IMR-90 (cell line): ENCODE measurements at regions not wholly inside any gene's neighbourhood (a gene's known extent, or its start where the extent isn't known, plus 50 kb on each side); places are given as distances from the start of the nearest gene placed in this dataset.

ENCODE experiments used
- ATAC-seq: fragments of 200-7000 bp; cut with Tn5 transposase; 2 replicates; pipeline ENCODE4 v1.9.1; 2020; ENCODE audit warnings: low read depth, mild to moderate bottlenecking, moderate library complexity
- BruUV-seq: library from RNA; stranded (reverse); fragments of 400-500 nt; replicated peaks from 2 replicates; lab custom pipeline; 2021; lab: Mats Ljungman, UMichigan
- CTCF ChIA-PET: fragments of 300-600 bp; formaldehyde crosslinking; extraction: SDS; loops from one replicate; lab custom pipeline; 2021; ENCODE audit warnings: antibody characterized with exemption; lab: Yijun Ruan, JAX
- POLR2A ChIA-PET: fragments of 300-600 bp; sonication (Branson Sonifier 250); formaldehyde crosslinking; loops from one replicate; lab custom pipeline; 2022; ENCODE audit warnings: antibody characterized with exemption; ENCODE audit not compliant: unreplicated experiment; lab: Charles Lee
- DNase-seq: peaks from one replicate; pipeline ENCODE4 v3.0.0; 2013
- H2AFZ ChIP-seq: replicated peaks from 2 replicates; pipeline ENCODE3; 2013; ENCODE audit warnings: low read length, mild to moderate bottlenecking; ENCODE audit not compliant: poor library complexity
- H2AK5ac ChIP-seq: 2 replicates; pipeline ENCODE4 v1.6.1; 2013; ENCODE audit warnings: low read depth, low read length, inconsistent platforms
- H2AK9ac ChIP-seq: replicated peaks from 2 replicates; pipeline ENCODE3; 2013; ENCODE audit warnings: mild to moderate bottlenecking, low read depth, low read length, moderate library complexity; ENCODE audit not compliant: poor library complexity
- H2BK120ac ChIP-seq: 2 replicates; pipeline ENCODE4 v1.6.1; 2013; ENCODE audit warnings: low read depth, low read length, inconsistent platforms
- H2BK15ac ChIP-seq: 3 replicates; pipeline ENCODE4 v1.6.1; 2013; ENCODE audit warnings: low read depth, low read length, inconsistent platforms
- H2BK20ac ChIP-seq: 2 replicates; pipeline ENCODE4 v1.6.1; 2013; ENCODE audit warnings: low read depth, mild to moderate bottlenecking, inconsistent platforms, low read length, moderate library complexity
- H2BK5ac ChIP-seq: 2 replicates; pipeline ENCODE4 v1.6.1; 2013; ENCODE audit warnings: mild to moderate bottlenecking, low read depth, low read length, inconsistent platforms; ENCODE audit not compliant: poor library complexity, severe bottlenecking
- H3K14ac ChIP-seq: replicated peaks from 2 replicates; pipeline ENCODE4 v1.6.1; 2013; ENCODE audit warnings: low read depth, low read length, inconsistent platforms
- H3K18ac ChIP-seq: 2 replicates; pipeline ENCODE4 v1.6.1; 2013; ENCODE audit warnings: low read depth, low read length, control low read depth
- H3K23ac ChIP-seq: 2 replicates; pipeline ENCODE4 v1.6.1; 2013; ENCODE audit warnings: low read depth, low read length, inconsistent platforms
- H3K27ac ChIP-seq: 2 replicates; pipeline ENCODE4 v1.5.1; 2013; ENCODE audit warnings: mild to moderate bottlenecking, control low read depth, low read length; ENCODE audit not compliant: insufficient read depth
- H3K27me3 ChIP-seq: 2 replicates; pipeline ENCODE4 v1.6.1; 2013; ENCODE audit warnings: low read length; ENCODE audit not compliant: control insufficient read depth, insufficient read depth
- H3K36me3 ChIP-seq: 2 replicates; pipeline ENCODE4 v1.6.1; 2013; ENCODE audit warnings: low read length, mixed read lengths; ENCODE audit not compliant: control insufficient read depth, insufficient read depth
- H3K4ac ChIP-seq: 2 replicates; pipeline ENCODE4 v1.6.1; 2013; ENCODE audit warnings: low read depth, low read length, inconsistent platforms
- H3K4me1 ChIP-seq: 2 replicates; pipeline ENCODE4 v1.6.1; 2013; ENCODE audit warnings: low read length, mixed read lengths; ENCODE audit not compliant: control insufficient read depth, insufficient read depth
- H3K4me2 ChIP-seq: 2 replicates; pipeline ENCODE4 v1.6.1; 2013; ENCODE audit warnings: low read depth, mild to moderate bottlenecking, control low read depth, low read length, moderate library complexity
- H3K4me3 ChIP-seq: 2 replicates; pipeline ENCODE4 v1.5.1; 2013; ENCODE audit warnings: low read depth, mild to moderate bottlenecking, control low read depth, low read length, moderate library complexity; ENCODE audit not compliant: insufficient read depth
- H3K56ac ChIP-seq: 2 replicates; pipeline ENCODE4 v1.6.1; 2013; ENCODE audit warnings: low read length, inconsistent platforms; ENCODE audit not compliant: insufficient read depth; ENCODE audit errors: extremely low read depth
- H3K79me1 ChIP-seq, 2 experiments: 2 replicates each; pipeline ENCODE4 v1.6.1; 2013; ENCODE audit warnings: low read length in 2 of 2, inconsistent platforms in 1 of 2, low read depth in 1 of 2
- H3K9ac ChIP-seq: 2 replicates; pipeline ENCODE4 v1.6.1; 2013; ENCODE audit warnings: low read depth, low read length, control low read depth
- H3K9me1 ChIP-seq: 2 replicates; pipeline ENCODE4 v1.6.1; 2013; ENCODE audit warnings: low read length, inconsistent platforms; ENCODE audit not compliant: insufficient read depth
- H3K9me3 ChIP-seq: 2 replicates; pipeline ENCODE4 v1.6.1; 2013; ENCODE audit warnings: low read length; ENCODE audit not compliant: control insufficient read depth, insufficient read depth
- H4K20me1 ChIP-seq: 2 replicates; pipeline ENCODE4 v1.6.1; 2013; ENCODE audit warnings: low read length, inconsistent platforms; ENCODE audit not compliant: insufficient read depth
- H4K5ac ChIP-seq: 2 replicates; pipeline ENCODE4 v1.6.1; 2013; ENCODE audit warnings: mild to moderate bottlenecking, low read depth, low read length, control low read depth
- H4K8ac ChIP-seq, 2 experiments: 2 replicates each; pipeline ENCODE4 v1.6.1; 2013; ENCODE audit warnings: low read depth in 2 of 2, low read length in 2 of 2, control low read depth in 1 of 2, inconsistent platforms in 1 of 2
- H4K91ac ChIP-seq: 2 replicates; pipeline ENCODE4 v1.6.1; 2013; ENCODE audit warnings: low read depth, low read length, inconsistent platforms; ENCODE audit not compliant: insufficient read depth
- BHLHE40 ChIP-seq: fragments of 150-350 bp; IDR thresholded peaks from 2 replicates; pipeline ENCODE4 v1.6.1; 2016; ENCODE audit warnings: mild to moderate bottlenecking, low read depth, low read length
- FOS ChIP-seq: fragments of 150-350 bp; IDR thresholded peaks from 2 replicates; pipeline ENCODE4 v1.6.1; 2016; ENCODE audit warnings: low read depth, low read length
- RAD21 ChIP-seq: IDR thresholded peaks from 2 replicates; pipeline ENCODE4 v1.6.1; 2012; ENCODE audit warnings: low read length, improper control_type of control experiment
- WGBS, 2 experiments: methylation state at CpG; one replicate each; pipeline versions ENCODE4 v1.1.5 to v1.1.7; 2013; ENCODE audit warnings: missing lambda C conversion rate in 2 of 2; ENCODE audit not compliant: insufficient read length in 1 of 2; ENCODE audit errors: extremely low coverage in 2 of 2; 5-methylcytosine and 5-hydroxymethylcytosine counted together
- dilution Hi-C: fragments of 300-500 bp; cut with HindIII; formaldehyde crosslinking; loops from one replicate; pipeline ENCODE4 v1.14.3; 2018; ENCODE audit warnings: low sequenced_read_pairs; ENCODE audit not compliant: unreplicated experiment
- in situ Hi-C: fragments of 300-500 bp; cut with MboI; formaldehyde crosslinking; loops from 3 replicates; pipeline ENCODE4 v1.14.3; 2019; ENCODE audit warnings: low sequenced_read_pairs, inconsistent platforms, mixed read lengths
- intact Hi-C: fragments of 100-400 bp; cut with micrococcal nuclease; formaldehyde crosslinking; loops from 2 replicates; pipeline ENCODE4 v1.10.0; 2022

DNA sequence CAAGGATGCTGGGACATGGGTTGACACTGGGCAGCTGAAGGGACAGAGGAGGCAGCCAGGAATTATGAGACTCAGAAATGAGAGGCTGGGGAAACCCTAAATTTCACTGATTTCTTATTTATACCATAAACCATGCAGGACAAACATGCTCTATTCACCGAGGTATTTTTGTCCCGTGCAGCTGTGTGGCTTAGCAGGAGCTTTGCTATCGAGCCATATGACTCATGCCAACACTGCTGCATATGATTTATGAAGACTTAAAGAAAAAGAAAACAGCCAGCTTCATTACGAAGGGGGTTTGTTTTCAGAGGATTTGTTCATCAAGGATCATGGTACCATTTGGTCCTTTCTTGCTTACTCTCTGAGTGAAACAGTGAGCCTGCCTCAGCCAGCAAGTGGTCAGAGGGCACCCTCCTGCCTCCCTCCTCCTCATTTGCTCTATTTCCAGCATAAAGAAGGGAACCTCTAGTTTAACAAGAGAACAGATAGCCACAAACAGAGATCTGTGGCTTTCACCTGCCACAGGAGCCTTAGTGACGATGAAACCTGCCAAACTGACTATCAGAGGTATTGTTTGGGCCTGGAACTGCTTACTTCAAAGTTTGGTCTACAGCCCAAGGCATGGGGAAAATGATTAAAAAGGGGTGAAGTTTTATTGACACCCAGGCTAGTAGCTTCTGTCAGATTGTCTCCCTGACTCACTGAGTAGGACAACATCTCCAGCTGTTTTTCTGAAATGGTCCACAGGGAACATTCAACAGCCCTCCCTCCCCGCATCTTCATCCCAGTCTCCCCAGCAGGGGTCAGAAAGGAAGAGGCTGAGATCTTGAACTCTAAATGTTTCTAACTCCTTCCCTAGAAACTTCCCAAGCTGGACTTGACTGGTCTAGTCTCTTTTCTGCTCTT lies 80.1 kb upstream of the MAML3 start:
- Histone ChIP-seq H3K9me1 (peaks cover 26% of the 10 kb centered on the region), H3K9ac (no peak overlapping the region), H4K20me1 (no peaks in the 10 kb centered on the region), H3K56ac (peak overlapping the region; percentile 47; the same call in 1 of the 2 replicates), H2BK20ac (peak overlapping the region; percentile 83), H3K79me1 (no peaks in the 10 kb centered on the region), H2AFZ (peak overlapping the region; percentile 73), H4K8ac (peak overlapping the region in 1 of 2 experiments; percentile 68; a peak in 2 of 4 replicates), H3K27ac (peak overlapping the region; percentile 48; the same call in 1 of the 2 replicates), H3K36me3 (no peaks in the 10 kb centered on the region), H2BK5ac (peak overlapping the region; percentile 56), H3K4me2 (peak overlapping the region; percentile 30), H2AK9ac (peak overlapping the region; percentile 59), H3K23ac (peak overlapping the region; percentile 64), H2BK15ac (peak overlapping the region; percentile 51; the same call in 1 of the 3 replicates), H3K4me1 (peaks cover 28% of the 10 kb centered on the region), H4K91ac (peak overlapping the region; percentile 17; the same call in 1 of the 2 replicates), H3K27me3 (no peaks in the 10 kb centered on the region), H3K18ac (peak overlapping the region; percentile 91), H2BK120ac (peak overlapping the region; percentile 84), H3K9me3 (no peaks in the 10 kb centered on the region), H3K4me3 (no peak overlapping the region), H2AK5ac (peak overlapping the region; percentile 54; the same call in 1 of the 2 replicates), H3K4ac (peak overlapping the region; percentile 86), H3K14ac (peak overlapping the region; percentile 81), H4K5ac (peak overlapping the region; percentile 51)
- DNase-seq, result peak; percentile 90
- intact Hi-C loops, result loop anchor here (1.0 kb wide), 1 partner anchor 32 kb away; no protein-coding TSS in a partner anchor
- CTCF ChIA-PET, result interaction anchor here (1.0 to 1.9 kb wide), 4 partner anchors 10 to 76 kb away, joined by 3 to 6 read pairs (median 4); no protein-coding TSS in a partner anchor
- dilution Hi-C loops, result no loop called here
- POLR2A ChIA-PET, result interaction anchor here (0.6 kb wide), 1 partner anchor 10 kb away, joined by 4 read pairs; no protein-coding TSS in a partner anchor
- 83% methylated on average over 1 of the region's 6 CpGs; no CpG with 5 or more reads in 1 of the 2 experiments for WGBS, 2 experiments
- in situ Hi-C loops, result loop anchor here (10.0 kb wide), 1 partner anchor 69 kb away; no protein-coding TSS in a partner anchor
- TF ChIP-seq BHLHE40 (peak; percentile 97), RAD21 (no peak), FOS (peak; percentile 61)
- ATAC-seq, result peak; percentile 36
- BruUV-seq, result no TSS peak
